Breast epithelium (tissue), 3 donors: ENCODE measurements at regions not wholly inside any gene's neighbourhood (a gene's known extent, or its start where the extent isn't known, plus 50 kb on each side); places are given as distances from the start of the nearest gene placed in this dataset.

Experiments used
- CTCF ChIP-seq, 3 donors: fragments of 450-650 bp; IDR thresholded peaks; one replicate each; pipeline ENCODE4 v1.5.1; 2016 to 2017; ENCODE audit warnings: antibody characterized with exemption in 3 of 3, mild to moderate bottlenecking in 3 of 3, moderate library complexity in 3 of 3
- POLR2A ChIP-seq: fragments of 450-650 bp; IDR thresholded peaks from one replicate; pipeline ENCODE4 v1.6.1; 2016; ENCODE audit warnings: antibody characterized with exemption, mild to moderate bottlenecking, moderate library complexity
- POLR2AphosphoS5 ChIP-seq, 3 donors: sonication (generic); formaldehyde crosslinking; IDR thresholded peaks; one replicate each; pipeline ENCODE4 v1.6.1; 2017; ENCODE audit warnings: antibody characterized with exemption in 3 of 3

GRCh38 chr1:117696561-117696960 lies 90.7 kb downstream of the TENT5C start:
- TF ChIP-seq CTCF (IDR thresholded peaks at IDR 0.05) (no peak), POLR2A (no peak), POLR2AphosphoS5 (IDR thresholded peaks at IDR 0.05) (no peak)
